ENCODE measurements at regions not wholly inside any gene's neighbourhood (a gene's known extent, or its start where the extent isn't known, plus 50 kb on each side); places are given as distances from the start of the nearest gene placed in this dataset.
A peak's percentile ranks its signal among the peaks of the same experiment; 100 is the strongest.

GRCh38 chr10:121070275-121071070, 219.3 kb downstream of the WDR11 start:
- peak; percentile 22 for DNase-seq (ENCODE audit: low spot score)

- no peak for DNase-seq (ENCODE audit: low spot score)
These were observed 220.7 kb downstream of the WDR11 start for GRCh38 chr10:121071901-121072300.

GRCh38 chr10:121073728-121074127, 222.6 kb downstream of the WDR11 start:
- DNase-seq (ENCODE audit: low spot score): no peak

- no peak for DNase-seq (ENCODE audit: low spot score)
These were observed 225.9 kb downstream of the WDR11 start for GRCh38 chr10:121076776-121077715.

GRCh38 chr10:121078036-121078435, 226.9 kb downstream of the WDR11 start:
- DNase-seq (ENCODE audit: low spot score): no peak

GRCh38 chr10:121078672-121079102, 227.5 kb downstream of the WDR11 start:
- DNase-seq (ENCODE audit: low spot score): no peak

- no peak for DNase-seq (ENCODE audit: low spot score)
These were observed 228.1 kb downstream of the WDR11 start for GRCh38 chr10:121079226-121079625.

GRCh38 chr10:121080281-121080891, 229.2 kb downstream of the WDR11 start:
- DNase-seq (ENCODE audit: low spot score): no peak

- no peak for DNase-seq (ENCODE audit: low spot score)
These were observed 230.1 kb downstream of the WDR11 start for GRCh38 chr10:121081306-121081705.

- DNase-seq (ENCODE audit: low spot score): no peak
These were observed 231.8 kb downstream of the WDR11 start for GRCh38 chr10:121082984-121083383.

GRCh38 chr10:121084016-121084674, 233.0 kb downstream of the WDR11 start:
- DNase-seq (ENCODE audit: low spot score): no peak

GRCh38 chr10:121084675-121085070, 233.5 kb downstream of the WDR11 start:
- DNase-seq (ENCODE audit: low spot score): no peak

GRCh38 chr10:121085367-121085766, 234.2 kb downstream of the WDR11 start:
- no peak for DNase-seq (ENCODE audit: low spot score)

- no peak for DNase-seq (ENCODE audit: low spot score)
These were observed 236.0 kb downstream of the WDR11 start for GRCh38 chr10:121087129-121087528.

GRCh38 chr10:121087688-121088087, 236.5 kb downstream of the WDR11 start:
- DNase-seq (ENCODE audit: low spot score): no peak

GRCh38 chr10:121088524-121088923, 237.4 kb downstream of the WDR11 start:
- DNase-seq (ENCODE audit: low spot score): peak; percentile 44

- DNase-seq (ENCODE audit: low spot score): no peak
These were observed 238.3 kb downstream of the WDR11 start for GRCh38 chr10:121089434-121089833.

- no peak for DNase-seq (ENCODE audit: low spot score)
These were observed 241.0 kb downstream of the WDR11 start for GRCh38 chr10:121091961-121092719.

GRCh38 chr10:121092720-121093095, 241.5 kb downstream of the WDR11 start:
- DNase-seq (ENCODE audit: low spot score): no peak

GRCh38 chr10:121096617-121097431, 245.7 kb downstream of the WDR11 start:
- no peak for DNase-seq (ENCODE audit: low spot score)
